GM12878 (cell line): ENCODE measurements at regions not wholly inside any gene's neighbourhood (a gene's known extent, or its start where the extent isn't known, plus 50 kb on each side); places are given as distances from the start of the nearest gene placed in this dataset.

Source experiments
- ATAC-seq: fragments of 200-7000 bp; cut with Tn5 transposase; 3 replicates; pipeline ENCODE4 v1.9.1; 2020; ENCODE audit warnings: mild to moderate bottlenecking, moderate library complexity
- BruUV-seq: library from RNA; stranded (reverse); fragments of 400-500 nt; replicated peaks from 2 replicates; lab custom pipeline; 2021; lab: Mats Ljungman, UMichigan
- CTCF ChIA-PET: fragments of 300-600 bp; sonication (Branson Sonifier 250); formaldehyde crosslinking; extraction: SDS; loops from one replicate; lab custom pipeline; 2021; ENCODE audit warnings: inconsistent platforms; lab: Yijun Ruan, JAX
- POLR2A ChIA-PET: fragments of 350-600 bp; formaldehyde crosslinking; extraction: SDS; loops from one replicate; lab custom pipeline; 2021; ENCODE audit warnings: inconsistent platforms; lab: Charles Lee
- RAD21 ChIA-PET: fragments of 300-600 bp; sonication (Branson Sonifier 250); formaldehyde crosslinking; loops from one replicate; lab custom pipeline; 2023; ENCODE audit warnings: antibody characterized with exemption; ENCODE audit not compliant: unreplicated experiment; lab: Charles Lee
- SMC1A ChIA-PET: fragments of 300-600 bp; sonication (Branson Sonifier 250); formaldehyde crosslinking; loops from one replicate; lab custom pipeline; 2023; ENCODE audit not compliant: unreplicated experiment, uncharacterized antibody; lab: Charles Lee
- DNase-seq: peaks from one replicate; pipeline ENCODE4 v3.0.0-alpha.2; 2011; ENCODE audit warnings: low read depth, low spot score
- FAIRE-seq: peaks from 3 replicates; lab custom pipeline; 2011; peaks lifted over from hg19 to GRCh38; lab: Jason Lieb, UNC
- H2AFZ ChIP-seq: 2 replicates; pipeline ENCODE4 v1.6.0; 2011; ENCODE audit warnings: low read depth, low read length, control low read depth; ENCODE audit not compliant: control insufficient read depth
- H3K27ac ChIP-seq: 2 replicates; pipeline ENCODE4 v1.5.1; 2011; ENCODE audit warnings: control low read depth; ENCODE audit not compliant: control insufficient read depth, insufficient read depth
- H3K27me3 ChIP-seq, 2 experiments: replicated peaks in 1 of 2; 2 replicates each; pipeline versions ENCODE4 v1.6.0 to v1.6.1; 2011; ENCODE audit warnings: low read length in 1 of 2; ENCODE audit not compliant: control insufficient read depth in 2 of 2, insufficient read depth in 2 of 2
- H3K36me3 ChIP-seq, 2 experiments: 2 replicates each; pipeline ENCODE4 v1.5.1; 2011; ENCODE audit warnings: low read length in 1 of 2; ENCODE audit not compliant: control insufficient read depth in 2 of 2, insufficient read depth in 2 of 2
- H3K4me1 ChIP-seq: 2 replicates; pipeline ENCODE4 v1.6.1; 2011; ENCODE audit warnings: mild to moderate bottlenecking, low read length, moderate library complexity, mixed read lengths; ENCODE audit not compliant: control insufficient read depth, insufficient read depth
- H3K4me2 ChIP-seq: 2 replicates; pipeline ENCODE4 v1.6.0; 2011; ENCODE audit warnings: control low read depth; ENCODE audit not compliant: control insufficient read depth, insufficient read depth
- H3K4me3 ChIP-seq: fragments of 200-600 bp; sonication (generic); 2 replicates; pipeline ENCODE4 v1.5.1; 2016
- H3K79me2 ChIP-seq: 2 replicates; pipeline ENCODE4 v1.6.0; 2011; ENCODE audit warnings: low read length; ENCODE audit not compliant: control insufficient read depth, insufficient read depth
- H3K9ac ChIP-seq: 2 replicates; pipeline ENCODE4 v1.8.0; 2011; ENCODE audit warnings: low read length, control low read depth, mixed read lengths; ENCODE audit not compliant: control insufficient read depth, insufficient read depth
- H3K9me3 ChIP-seq: replicated peaks from 3 replicates; pipeline ENCODE4 v1.5.1; 2011; ENCODE audit warnings: mild to moderate bottlenecking, low read length; ENCODE audit not compliant: control insufficient read depth, insufficient read depth
- H4K20me1 ChIP-seq: 2 replicates; pipeline ENCODE4 v1.6.0; 2011; ENCODE audit not compliant: control insufficient read depth, insufficient read depth
- ATF2 ChIP-seq: IDR thresholded peaks from 2 replicates; pipeline ENCODE4 v1.6.1; 2012; ENCODE audit warnings: low read length, inconsistent platforms
- CEBPB ChIP-seq, 2 experiments: fragments of 150-350 bp in 1 of 2; IDR thresholded peaks; 2 replicates each; pipeline ENCODE4 v1.6.1; 2012 to 2014; ENCODE audit warnings: low read depth in 2 of 2, low read length in 2 of 2, borderline replicate concordance in 1 of 2, inconsistent platforms in 1 of 2
- CREB1 ChIP-seq: IDR thresholded peaks from 2 replicates; pipeline ENCODE4 v1.6.1; 2012; ENCODE audit warnings: low read depth, mild to moderate bottlenecking, inconsistent platforms
- E2F8 ChIP-seq: fragments of 450-650 bp; IDR thresholded peaks from 2 replicates; pipeline ENCODE4 v1.6.1; 2018; ENCODE audit warnings: mild to moderate bottlenecking, low read depth, moderate library complexity; ENCODE audit not compliant: partially characterized antibody
- E4F1 ChIP-seq: fragments of 450-650 bp; IDR thresholded peaks from 2 replicates; pipeline ENCODE4 v1.6.1; 2018; ENCODE audit warnings: borderline replicate concordance, mild to moderate bottlenecking; ENCODE audit not compliant: partially characterized antibody
- JUNB ChIP-seq: IDR thresholded peaks from 2 replicates; pipeline ENCODE4 v1.6.1; 2016; ENCODE audit warnings: antibody characterized with exemption, mild to moderate bottlenecking
- KDM1A ChIP-seq: fragments of 200-600 bp; sonication (generic); IDR thresholded peaks from 2 replicates; pipeline ENCODE4 v1.6.1; 2016; ENCODE audit warnings: borderline replicate concordance
- KLF5 ChIP-seq: fragments of 450-650 bp; IDR thresholded peaks from 2 replicates; pipeline ENCODE4 v1.6.1; 2014; ENCODE audit warnings: mild to moderate bottlenecking; ENCODE audit not compliant: partially characterized antibody
- MYC ChIP-seq: IDR thresholded peaks from 2 replicates; pipeline ENCODE4 v1.6.1; 2011; ENCODE audit warnings: mild to moderate bottlenecking, low read length, moderate library complexity, inconsistent platforms; ENCODE audit not compliant: insufficient read depth, insufficient replicate concordance, insufficient read length, severe bottlenecking
- NFYA ChIP-seq: IDR thresholded peaks from 2 replicates; pipeline ENCODE4 v1.6.1; 2011; ENCODE audit warnings: low read depth, mild to moderate bottlenecking, low read length, improper control_type of control experiment, borderline replicate concordance
- NR2F1 ChIP-seq: fragments of 450-650 bp; conservative IDR thresholded peaks from 2 replicates; pipeline ENCODE4 v1.6.1; 2017; ENCODE audit warnings: mild to moderate bottlenecking
- RBBP5 ChIP-seq: fragments of 200-600 bp; sonication (generic); conservative IDR thresholded peaks from 2 replicates; pipeline ENCODE4 v1.6.1; 2016
- SUZ12 ChIP-seq: fragments of 200-600 bp; sonication (generic); IDR thresholded peaks from one replicate; pipeline ENCODE4 v1.6.1; 2018; ENCODE audit warnings: antibody characterized with exemption, mild to moderate bottlenecking; ENCODE audit not compliant: unreplicated experiment
- TBL1XR1 ChIP-seq: IDR thresholded peaks from 2 replicates; pipeline ENCODE4 v1.6.1; 2012; ENCODE audit warnings: low read depth, low read length, improper control_type of control experiment
- ZNF274 ChIP-seq: IDR thresholded peaks from one replicate; pipeline ENCODE4 v1.8.0; 2011; ENCODE audit not compliant: insufficient read length, insufficient read depth
- ZNF622 ChIP-seq: fragments of 450-650 bp; IDR thresholded peaks from 2 replicates; pipeline ENCODE4 v1.6.1; 2017; ENCODE audit warnings: mild to moderate bottlenecking, inconsistent platforms
- WGBS: methylation state at CpG from one replicate; pipeline ENCODE4 v1.1.6; 2016; ENCODE audit warnings: low lambda C conversion rate; ENCODE audit not compliant: insufficient replicate concordance, insufficient coverage; ENCODE audit errors: missing lambda C conversion rate; 5-methylcytosine and 5-hydroxymethylcytosine counted together
- in situ Hi-C: fragments of 300-500 bp; cut with MboI; formaldehyde crosslinking; loops from 9 replicates; pipeline ENCODE4 v1.14.3; 2018; ENCODE audit warnings: mixed read lengths
- intact Hi-C: fragments of 100-400 bp; cut with micrococcal nuclease; formaldehyde crosslinking; loops from one replicate; pipeline ENCODE4 v1.14.2; 2022; ENCODE audit not compliant: unreplicated experiment

GRCh38 chr2:104049438-104049837, 804.5 kb upstream of the POU3F3 start:
- H3K9me3 ChIP-seq, result no peaks in the 10 kb centered on the region
- H3K4me1 ChIP-seq, result no peaks in the 10 kb centered on the region
- no peaks in the 10 kb centered on the region for H3K27me3 ChIP-seq
- 18% methylated on average over 4 of the region's 4 CpGs for WGBS
- in situ Hi-C loops, result loop anchor here (25.0 kb wide), 1 partner anchor 813 kb away; the partner anchor contains the start of gene POU3F3
- no TSS peak for BruUV-seq
- ChIA-PET POLR2A (no interaction called here), SMC1A (interaction anchor here (1.5 kb wide), 1 partner anchor 11 kb away, joined by 4 read pairs; no protein-coding TSS in a partner anchor), CTCF (no interaction called here), RAD21 (no interaction called here)
- no peak overlapping the region for H3K4me3 ChIP-seq
- H3K36me3 ChIP-seq, result no peaks in the 10 kb centered on the region
- H4K20me1 ChIP-seq, result no peaks in the 10 kb centered on the region
- intact Hi-C loops, result no loop called here
- H3K4me2 ChIP-seq, result no peak overlapping the region
- TF ChIP-seq ZNF622 (no peak), ZNF274 (no peak), NFYA (no peak), KDM1A (no peak), E2F8 (no peak), CREB1 (no peak), ATF2 (no peak), TBL1XR1 (no peak), RBBP5 (no peak), SUZ12 (no peak), MYC (no peak), CEBPB (IDR thresholded peaks at IDR 0.05; ENCODE audit: borderline replicate concordance in 1 of 2, low read depth in 2 of 2, low read length in 2 of 2) (no peak), E4F1 (no peak), NR2F1 (no peak), JUNB (no peak), KLF5 (no peak)
- no peaks in the 10 kb centered on the region for H3K79me2 ChIP-seq
- H3K27ac ChIP-seq, result no peak overlapping the region
- no peak overlapping the region for H3K9ac ChIP-seq
- DNase-seq, result no peak
- H2AFZ ChIP-seq, result no peak overlapping the region
- no peak for FAIRE-seq
- no peak for ATAC-seq
